ENCODE measurements at regions not wholly inside any gene's neighbourhood (a gene's known extent, or its start where the extent isn't known, plus 50 kb on each side); places are given as distances from the start of the nearest gene placed in this dataset.

DNA sequence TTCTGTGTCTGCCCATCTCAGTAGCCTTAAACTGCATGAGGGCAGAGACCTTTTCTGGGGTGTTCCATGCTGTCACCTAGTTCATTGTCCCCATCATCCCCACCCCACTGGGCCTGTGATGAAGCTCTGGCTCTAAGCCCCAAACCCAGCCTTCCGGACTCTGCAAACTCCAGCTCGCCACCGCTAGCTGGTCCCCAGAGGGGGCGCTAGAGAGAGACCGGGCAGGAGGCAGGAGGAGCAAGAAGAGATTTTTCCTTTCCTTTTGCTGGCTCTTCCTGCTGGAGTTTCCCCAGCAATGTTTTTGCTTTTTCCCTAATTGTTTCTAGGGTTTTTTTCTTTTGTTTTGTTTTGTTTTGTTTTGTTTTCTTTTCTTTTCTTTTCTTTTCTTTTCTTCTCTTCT is 234.4 kb downstream of the TEX36 start:
- FAIRE-seq (no peak), ATAC-seq (peak; percentile 59 to 88; a peak in 4 of 6 replicates)
- WGBS (ENCODE audit: missing lambda C conversion rate) = 6% methylated on average over 5 of the region's 5 CpGs

DNA sequence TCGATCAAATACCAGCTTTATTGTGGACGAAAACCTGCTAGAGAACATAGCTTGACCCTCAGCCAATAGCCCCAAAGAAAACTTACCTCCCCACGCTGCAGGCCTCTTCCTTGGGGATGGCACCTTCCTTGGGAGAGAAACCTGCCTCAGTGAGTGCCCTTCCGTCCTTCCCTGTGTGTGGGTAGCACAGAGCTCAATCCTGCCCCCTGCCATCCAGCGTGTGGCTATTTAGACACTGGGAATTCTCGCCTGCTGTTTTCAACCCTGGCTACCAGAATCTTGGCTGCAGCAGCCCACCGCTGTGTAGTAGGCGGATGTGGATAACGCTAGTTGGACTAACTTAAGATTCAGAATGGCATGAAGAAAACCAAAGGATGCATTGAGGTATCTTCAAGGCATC is 238.2 kb downstream of the TEX36 start:
- WGBS (ENCODE audit: missing lambda C conversion rate) = 70% methylated on average over 8 of the region's 9 CpGs
- FAIRE-seq (no peak), ATAC-seq (no peak), DNase-seq (ENCODE audit: low read depth in 1 of 2, low spot score in 1 of 2) (no peak)
- Histone ChIP-seq H3K27ac (no peak overlapping the region), H3K4me1 (no peaks in the 10 kb centered on the region), H3K4me3 (no peak overlapping the region), H3K9me3 (no peaks in the 10 kb centered on the region), H3K4me2 (no peak overlapping the region)
- CTCF ChIA-PET = no interaction called here
- TF ChIP-seq RFX5 (IDR thresholded peaks at IDR 0.05) (no peak), CHD4 (IDR thresholded peaks at IDR 0.05; ENCODE audit: borderline replicate concordance) (no peak), KDM1A (IDR thresholded peaks at IDR 0.05; ENCODE audit: low read depth) (no peak), FOSL2 (IDR thresholded peaks at IDR 0.05) (no peak), FOSL2 (CRISPR knock-in tag; IDR thresholded peaks at IDR 0.05) (no peak), ZFP36 (IDR thresholded peaks at IDR 0.05; ENCODE audit: borderline replicate concordance, partially characterized antibody) (no peak), FOSB (CRISPR knock-in tag; IDR thresholded peaks at IDR 0.05) (no peak), EHMT2 (IDR thresholded peaks at IDR 0.05; ENCODE audit: low read depth) (no peak), ZNF302 (CRISPR knock-in tag; IDR thresholded peaks at IDR 0.05) (no peak), NR3C1 (IDR thresholded peaks at IDR 0.05) (no peak)
- TF ChIP-seq, protein P1, sequence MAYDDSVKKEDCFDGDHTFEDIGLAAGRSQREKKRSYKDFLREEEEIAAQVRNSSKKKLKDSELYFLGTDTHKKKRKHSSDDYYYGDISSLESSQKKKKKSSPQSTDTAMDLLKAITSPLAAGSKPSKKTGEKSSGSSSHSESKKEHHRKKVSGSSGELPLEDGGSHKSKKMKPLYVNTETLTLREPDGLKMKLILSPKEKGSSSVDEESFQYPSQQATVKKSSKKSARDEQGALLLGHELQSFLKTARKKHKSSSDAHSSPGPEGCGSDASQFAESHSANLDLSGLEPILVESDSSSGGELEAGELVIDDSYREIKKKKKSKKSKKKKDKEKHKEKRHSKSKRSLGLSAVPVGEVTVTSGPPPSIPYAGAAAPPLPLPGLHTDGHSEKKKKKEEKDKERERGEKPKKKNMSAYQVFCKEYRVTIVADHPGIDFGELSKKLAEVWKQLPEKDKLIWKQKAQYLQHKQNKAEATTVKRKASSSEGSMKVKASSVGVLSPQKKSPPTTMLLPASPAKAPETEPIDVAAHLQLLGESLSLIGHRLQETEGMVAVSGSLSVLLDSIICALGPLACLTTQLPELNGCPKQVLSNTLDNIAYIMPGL (CRISPR knock-in tag; IDR thresholded peaks at IDR 0.05; ENCODE audit: borderline replicate concordance) = no peak
- POLR2A ChIA-PET = no interaction called here

More for the DNA sequence above, 234.4 kb downstream of the TEX36 start:
- no peak overlapping the region for H3K4me2 ChIP-seq
- peak; percentile 28 to 53 for DNase-seq (ENCODE audit: low read depth in 1 of 2, low spot score in 1 of 2)
- H3K4me3 ChIP-seq = no peak overlapping the region
- H3K4me1 ChIP-seq = no peaks in the 10 kb centered on the region
- H3K27ac ChIP-seq = no peak overlapping the region
- no peaks in the 10 kb centered on the region for H3K9me3 ChIP-seq
- ChIA-PET CTCF (interaction anchor here (0.8 to 1.5 kb wide), 7 partner anchors 11 to 287 kb away, joined by 3 to 6 read pairs (median 3); no protein-coding TSS in a partner anchor), POLR2A (interaction anchor here (0.6 kb wide), 1 partner anchor 37 kb away, joined by 3 read pairs; no protein-coding TSS in a partner anchor)
- TF ChIP-seq RARB (CRISPR knock-in tag; IDR thresholded peaks at IDR 0.05) (no peak), ZFP36 (IDR thresholded peaks at IDR 0.05; ENCODE audit: borderline replicate concordance, partially characterized antibody) (no peak), CBX8 (IDR thresholded peaks at IDR 0.05) (no peak), MAFK (IDR thresholded peaks at IDR 0.05; ENCODE audit: partially characterized antibody) (no peak), RAD21 (conservative IDR thresholded peaks at IDR 0.05 in 1 of 2, IDR thresholded peaks at IDR 0.05 in 1 of 2) (0 out of 5 replicates have a peak, but pooled peaks of 1 of the 2 experiments have one; percentile 23), FOSB (CRISPR knock-in tag; IDR thresholded peaks at IDR 0.05) (no peak), GATA3 (IDR thresholded peaks at IDR 0.05; ENCODE audit: borderline replicate concordance) (no peak), HEYL (CRISPR knock-in tag; IDR thresholded peaks at IDR 0.05) (no peak), FOSL2 (IDR thresholded peaks at IDR 0.05) (no peak), FOSL2 (CRISPR knock-in tag; IDR thresholded peaks at IDR 0.05) (no peak)
- TF ChIP-seq, protein P2, sequence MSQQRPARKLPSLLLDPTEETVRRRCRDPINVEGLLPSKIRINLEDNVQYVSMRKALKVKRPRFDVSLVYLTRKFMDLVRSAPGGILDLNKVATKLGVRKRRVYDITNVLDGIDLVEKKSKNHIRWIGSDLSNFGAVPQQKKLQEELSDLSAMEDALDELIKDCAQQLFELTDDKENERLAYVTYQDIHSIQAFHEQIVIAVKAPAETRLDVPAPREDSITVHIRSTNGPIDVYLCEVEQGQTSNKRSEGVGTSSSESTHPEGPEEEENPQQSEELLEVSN (IDR thresholded peaks at IDR 0.05; ENCODE audit: borderline replicate concordance, low read depth) = no peak
- TF ChIP-seq, protein P3, sequence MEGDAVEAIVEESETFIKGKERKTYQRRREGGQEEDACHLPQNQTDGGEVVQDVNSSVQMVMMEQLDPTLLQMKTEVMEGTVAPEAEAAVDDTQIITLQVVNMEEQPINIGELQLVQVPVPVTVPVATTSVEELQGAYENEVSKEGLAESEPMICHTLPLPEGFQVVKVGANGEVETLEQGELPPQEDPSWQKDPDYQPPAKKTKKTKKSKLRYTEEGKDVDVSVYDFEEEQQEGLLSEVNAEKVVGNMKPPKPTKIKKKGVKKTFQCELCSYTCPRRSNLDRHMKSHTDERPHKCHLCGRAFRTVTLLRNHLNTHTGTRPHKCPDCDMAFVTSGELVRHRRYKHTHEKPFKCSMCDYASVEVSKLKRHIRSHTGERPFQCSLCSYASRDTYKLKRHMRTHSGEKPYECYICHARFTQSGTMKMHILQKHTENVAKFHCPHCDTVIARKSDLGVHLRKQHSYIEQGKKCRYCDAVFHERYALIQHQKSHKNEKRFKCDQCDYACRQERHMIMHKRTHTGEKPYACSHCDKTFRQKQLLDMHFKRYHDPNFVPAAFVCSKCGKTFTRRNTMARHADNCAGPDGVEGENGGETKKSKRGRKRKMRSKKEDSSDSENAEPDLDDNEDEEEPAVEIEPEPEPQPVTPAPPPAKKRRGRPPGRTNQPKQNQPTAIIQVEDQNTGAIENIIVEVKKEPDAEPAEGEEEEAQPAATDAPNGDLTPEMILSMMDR (IDR thresholded peaks at IDR 0.05) = peak; percentile 48
- TF ChIP-seq, protein P4, sequence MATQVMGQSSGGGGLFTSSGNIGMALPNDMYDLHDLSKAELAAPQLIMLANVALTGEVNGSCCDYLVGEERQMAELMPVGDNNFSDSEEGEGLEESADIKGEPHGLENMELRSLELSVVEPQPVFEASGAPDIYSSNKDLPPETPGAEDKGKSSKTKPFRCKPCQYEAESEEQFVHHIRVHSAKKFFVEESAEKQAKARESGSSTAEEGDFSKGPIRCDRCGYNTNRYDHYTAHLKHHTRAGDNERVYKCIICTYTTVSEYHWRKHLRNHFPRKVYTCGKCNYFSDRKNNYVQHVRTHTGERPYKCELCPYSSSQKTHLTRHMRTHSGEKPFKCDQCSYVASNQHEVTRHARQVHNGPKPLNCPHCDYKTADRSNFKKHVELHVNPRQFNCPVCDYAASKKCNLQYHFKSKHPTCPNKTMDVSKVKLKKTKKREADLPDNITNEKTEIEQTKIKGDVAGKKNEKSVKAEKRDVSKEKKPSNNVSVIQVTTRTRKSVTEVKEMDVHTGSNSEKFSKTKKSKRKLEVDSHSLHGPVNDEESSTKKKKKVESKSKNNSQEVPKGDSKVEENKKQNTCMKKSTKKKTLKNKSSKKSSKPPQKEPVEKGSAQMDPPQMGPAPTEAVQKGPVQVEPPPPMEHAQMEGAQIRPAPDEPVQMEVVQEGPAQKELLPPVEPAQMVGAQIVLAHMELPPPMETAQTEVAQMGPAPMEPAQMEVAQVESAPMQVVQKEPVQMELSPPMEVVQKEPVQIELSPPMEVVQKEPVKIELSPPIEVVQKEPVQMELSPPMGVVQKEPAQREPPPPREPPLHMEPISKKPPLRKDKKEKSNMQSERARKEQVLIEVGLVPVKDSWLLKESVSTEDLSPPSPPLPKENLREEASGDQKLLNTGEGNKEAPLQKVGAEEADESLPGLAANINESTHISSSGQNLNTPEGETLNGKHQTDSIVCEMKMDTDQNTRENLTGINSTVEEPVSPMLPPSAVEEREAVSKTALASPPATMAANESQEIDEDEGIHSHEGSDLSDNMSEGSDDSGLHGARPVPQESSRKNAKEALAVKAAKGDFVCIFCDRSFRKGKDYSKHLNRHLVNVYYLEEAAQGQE (IDR thresholded peaks at IDR 0.05) = no peak
- TF ChIP-seq, protein P1 (CRISPR knock-in tag; IDR thresholded peaks at IDR 0.05; ENCODE audit: borderline replicate concordance) = no peak

Measured in A549 (cell line).